NB4 (cell line): ENCODE measurements at regions not wholly inside any gene's neighbourhood (a gene's known extent, or its start where the extent isn't known, plus 50 kb on each side); places are given as distances from the start of the nearest gene placed in this dataset.

Source experiments
- DNase-seq: peaks from one replicate; pipeline ENCODE4 v3.0.0; 2010; ENCODE audit warnings: low read depth
- H3K4me3 ChIP-seq: one replicate; pipeline ENCODE4 v1.5.1; 2011; ENCODE audit warnings: mild to moderate bottlenecking, low read depth, low read length, moderate library complexity
- CTCF ChIP-seq: IDR thresholded peaks from one replicate; pipeline ENCODE4 v1.5.1; 2012; ENCODE audit warnings: low read depth, low read length
- MAX ChIP-seq: IDR thresholded peaks from 2 replicates; pipeline ENCODE4 v1.6.1; 2011; ENCODE audit warnings: low read depth, low read length
- MYC ChIP-seq: IDR thresholded peaks from 2 replicates; pipeline ENCODE4 v1.6.1; 2011; ENCODE audit warnings: low read depth, low read length
- POLR2A ChIP-seq: IDR thresholded peaks from 2 replicates; pipeline ENCODE4 v1.6.1; 2011; ENCODE audit warnings: mild to moderate bottlenecking; ENCODE audit not compliant: insufficient read length; ENCODE audit errors: extremely low read depth

- H3K4me3 ChIP-seq: no peak overlapping the region
- no peak for DNase-seq
- TF ChIP-seq CTCF (no peak), POLR2A (no peak), MAX (no peak), MYC (no peak)
These were observed 229.7 kb downstream of the EPHA4 start for GRCh38 chr2:221342388-221342787.

GRCh38 chr2:221343524-221343923 is 228.6 kb downstream of the EPHA4 start:
- no peak overlapping the region for H3K4me3 ChIP-seq
- DNase-seq: no peak
- TF ChIP-seq MYC (no peak), MAX (no peak), POLR2A (no peak), CTCF (no peak)

GRCh38 chr2:221345516-221345915 is 226.6 kb downstream of the EPHA4 start:
- no peak overlapping the region for H3K4me3 ChIP-seq
- DNase-seq: no peak
- TF ChIP-seq POLR2A: no peak

- no peak overlapping the region for H3K4me3 ChIP-seq
- TF ChIP-seq POLR2A (no peak), MYC (no peak), MAX (no peak), CTCF (no peak)
- no peak for DNase-seq
These were observed 225.7 kb downstream of the EPHA4 start for GRCh38 chr2:221346411-221346810.

GRCh38 chr2:221347471-221347870 is 224.6 kb downstream of the EPHA4 start:
- H3K4me3 ChIP-seq: no peak overlapping the region
- no peak for DNase-seq
- TF ChIP-seq CTCF (no peak), POLR2A (no peak), MYC (no peak), MAX (no peak)

- DNase-seq: no peak
- H3K4me3 ChIP-seq: no peak overlapping the region
- TF ChIP-seq CTCF (no peak), POLR2A (no peak)
These were observed 221.5 kb downstream of the EPHA4 start for GRCh38 chr2:221350616-221351015.
